HG03342 (cell line): ENCODE measurements at regions not wholly inside any gene's neighbourhood (a gene's known extent, or its start where the extent isn't known, plus 50 kb on each side); places are given as distances from the start of the nearest gene placed in this dataset.

ENCODE experiments used
- ATAC-seq: cut with Tn5 transposase; IDR thresholded peaks from one replicate; pipeline ENCODE4 v1.9.1; 2021; ENCODE audit warnings: mild to moderate bottlenecking, moderate library complexity; ENCODE audit not compliant: unreplicated experiment

- no peak for ATAC-seq
Measured at GRCh38 chr2:191601060-191601459, 76.9 kb upstream of the NABP1 start.

DNA sequence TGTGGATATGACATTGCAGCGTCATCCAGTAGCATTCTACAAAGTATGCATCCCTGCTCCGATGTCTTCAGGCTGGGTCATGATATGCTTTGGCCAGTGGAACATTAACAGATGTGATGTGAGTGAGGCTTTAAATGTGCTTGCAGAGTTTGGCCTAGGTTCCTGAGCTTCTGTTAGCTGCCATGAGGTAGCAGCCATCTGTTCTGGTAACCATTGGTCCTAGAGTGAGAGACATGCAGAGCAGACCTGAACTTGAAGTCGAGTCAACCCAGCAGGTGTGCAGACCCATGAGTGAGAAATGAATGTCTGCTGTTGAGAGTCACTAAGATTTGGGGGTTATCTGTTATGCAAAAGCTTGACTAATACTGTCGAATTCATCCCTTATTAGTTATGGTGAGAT is 73.8 kb upstream of the NABP1 start:
- no peak for ATAC-seq

DNA sequence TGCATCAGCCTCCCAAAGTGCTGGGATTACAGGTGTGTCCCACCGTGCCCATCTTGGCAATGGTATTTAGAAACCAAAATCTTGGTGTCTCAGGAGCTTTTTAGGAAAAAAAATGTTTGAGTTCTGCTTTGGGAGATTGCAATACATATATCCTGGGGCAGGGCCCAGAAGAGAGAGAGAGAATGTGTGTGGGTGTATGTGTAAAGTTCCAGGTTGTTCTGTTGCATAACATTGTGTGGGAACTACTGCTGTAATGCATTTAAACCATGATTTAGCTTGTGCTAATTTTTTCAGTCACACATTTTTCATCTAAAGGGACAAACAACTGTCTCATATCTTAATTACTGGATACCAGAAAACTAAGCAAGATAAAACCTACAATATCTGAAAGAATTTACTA is 70.8 kb upstream of the NABP1 start:
- ATAC-seq: no peak

GRCh38 chr2:191610756-191611155 is 67.2 kb upstream of the NABP1 start:
- no peak for ATAC-seq

DNA sequence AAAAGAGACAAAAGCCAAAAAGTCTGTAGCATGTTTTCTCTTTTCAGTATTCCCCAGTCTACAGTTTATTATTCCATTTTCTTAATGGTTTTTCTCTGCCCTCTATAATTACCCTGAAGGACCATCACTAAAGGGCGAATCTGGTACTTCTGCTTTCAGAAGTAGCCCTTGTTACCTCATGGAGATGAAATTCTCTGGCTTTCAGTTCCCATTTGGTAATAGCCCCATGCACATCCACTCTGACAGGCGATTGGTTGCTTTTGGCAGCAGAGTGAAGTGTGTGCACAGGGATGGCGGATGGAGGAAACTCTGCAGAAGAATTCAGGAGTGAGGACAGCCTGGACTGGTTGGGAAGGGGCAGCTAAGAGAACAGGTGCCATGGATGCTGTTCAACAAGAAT is 66.3 kb upstream of the NABP1 start:
- peak; percentile 99 for ATAC-seq

- no peak for ATAC-seq
Measured at GRCh38 chr2:191612496-191612895, 65.4 kb upstream of the NABP1 start.

GRCh38 chr2:191614759-191615158 is 63.2 kb upstream of the NABP1 start:
- ATAC-seq: no peak

- ATAC-seq: no peak
Measured at GRCh38 chr2:191615596-191615995, 62.3 kb upstream of the NABP1 start.

DNA sequence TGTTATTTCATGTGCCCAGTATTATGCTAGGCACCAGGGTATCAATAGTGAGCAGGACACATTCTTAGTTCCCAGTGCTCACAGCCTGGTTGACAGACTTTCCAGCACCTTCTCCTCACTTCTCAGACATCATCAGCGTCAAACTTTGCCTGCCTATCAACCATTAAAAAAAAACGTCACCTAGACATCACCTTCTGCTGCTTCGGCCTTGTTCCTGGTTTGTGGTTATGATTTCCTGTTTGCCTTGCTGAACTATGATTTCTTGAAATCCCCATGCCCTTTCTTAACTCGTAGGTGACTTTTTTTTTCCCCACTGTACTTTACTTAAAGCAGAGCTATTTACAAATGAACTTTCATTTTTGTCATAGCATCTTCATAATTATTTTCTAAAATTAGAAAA is 60.4 kb upstream of the NABP1 start:
- peak; percentile 89 for ATAC-seq

DNA sequence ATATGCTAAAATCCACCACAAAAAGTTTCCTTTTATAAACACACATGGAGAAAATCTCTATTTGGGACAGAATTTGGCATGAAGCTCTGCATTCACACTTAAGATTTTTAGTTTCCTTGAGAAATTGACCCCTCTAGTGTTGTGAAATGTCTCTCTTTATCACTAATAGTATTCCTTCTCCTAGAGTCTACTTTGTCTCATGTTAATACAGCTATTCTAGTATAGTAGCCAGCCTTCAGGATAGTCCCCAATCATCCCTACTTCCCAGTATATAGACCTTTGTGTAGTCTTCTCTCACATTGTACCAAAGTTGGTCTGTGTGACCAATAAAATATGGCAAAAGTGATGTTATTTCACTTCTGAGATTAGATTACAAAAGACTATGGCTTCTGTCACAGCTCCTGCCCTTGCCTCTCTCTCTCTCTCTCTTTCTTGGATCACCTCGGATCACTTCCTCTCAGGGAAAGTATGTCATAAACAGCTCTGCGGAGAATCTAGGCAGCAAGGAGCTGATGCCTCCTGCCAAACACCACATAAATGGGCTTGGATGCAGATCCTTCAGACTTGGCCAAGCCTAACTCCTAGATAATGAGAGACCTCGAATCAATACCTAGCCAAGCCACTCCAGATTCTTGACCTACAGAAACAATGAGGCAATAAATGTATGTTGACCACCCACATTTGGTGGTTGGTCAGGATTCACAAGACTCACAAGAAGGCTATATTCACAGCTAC is 59.7 kb upstream of the NABP1 start:
- ATAC-seq: peak; percentile 15

GRCh38 chr2:191618786-191619185 is 59.1 kb upstream of the NABP1 start:
- ATAC-seq: no peak

- ATAC-seq: no peak
Measured at GRCh38 chr2:191620144-191620543, 57.8 kb upstream of the NABP1 start.

DNA sequence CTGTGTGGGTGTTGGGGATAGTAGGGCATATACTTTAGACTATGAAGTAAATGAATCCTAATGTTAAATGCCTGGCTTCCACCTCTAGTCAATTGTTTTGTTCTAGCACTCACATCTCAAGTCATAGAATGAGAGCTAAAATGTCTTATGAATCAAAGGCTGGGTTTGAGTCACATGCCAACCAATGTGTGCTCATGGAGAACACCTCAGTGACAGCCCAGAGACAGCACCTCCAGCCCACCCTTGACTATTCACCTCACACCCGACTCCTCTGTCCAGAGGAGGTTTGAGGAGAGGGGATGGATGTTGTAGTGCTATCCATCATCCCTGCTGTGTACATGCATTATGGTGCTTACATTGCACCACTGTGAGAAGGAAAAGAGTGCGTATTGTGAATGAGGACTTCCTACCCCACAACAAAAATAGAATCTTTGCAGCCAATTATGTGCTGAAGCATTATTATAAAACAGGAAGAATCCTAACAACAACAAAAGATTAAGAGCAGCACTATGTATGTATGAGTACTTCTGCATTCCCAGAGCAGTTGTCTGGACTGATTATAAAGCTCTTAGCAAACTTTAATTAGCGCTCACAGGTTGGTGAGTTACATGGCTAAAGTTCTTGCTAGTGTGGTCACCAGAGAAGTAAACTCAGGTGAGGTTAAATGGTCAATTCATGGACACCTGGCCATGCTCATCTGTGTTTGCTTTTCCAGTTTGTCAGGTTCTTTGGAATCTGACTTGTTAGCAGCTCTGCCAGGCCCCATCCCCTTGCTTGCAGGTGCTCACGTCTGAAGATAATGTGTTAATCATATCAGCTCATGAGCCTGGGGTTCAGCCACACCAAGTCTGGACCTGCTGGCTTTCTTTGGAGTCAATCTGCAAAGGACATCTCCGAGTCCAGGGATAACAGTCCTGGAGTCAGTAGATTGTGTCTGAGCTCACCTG is 55.3 kb upstream of the NABP1 start:
- ATAC-seq: no peak

DNA sequence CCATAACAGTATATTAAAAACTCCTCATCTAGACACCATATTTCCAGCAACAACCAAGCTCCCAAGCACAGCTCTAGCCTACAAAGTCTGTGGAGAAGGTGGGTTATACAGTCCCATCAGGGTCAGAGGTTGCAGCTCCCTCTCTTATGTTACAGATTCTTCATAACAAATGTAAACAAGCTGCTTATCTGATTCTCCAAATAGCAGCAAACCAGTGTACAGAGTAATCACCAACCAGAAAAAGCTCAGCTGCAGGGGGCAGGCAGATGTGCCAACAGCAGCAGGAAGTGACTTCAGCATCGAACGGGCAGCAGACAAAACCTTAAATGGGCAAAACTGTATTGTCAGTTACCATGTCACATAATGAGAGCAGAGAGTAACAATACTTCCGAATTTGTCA is 52.9 kb upstream of the NABP1 start:
- ATAC-seq: peak; percentile 51

DNA sequence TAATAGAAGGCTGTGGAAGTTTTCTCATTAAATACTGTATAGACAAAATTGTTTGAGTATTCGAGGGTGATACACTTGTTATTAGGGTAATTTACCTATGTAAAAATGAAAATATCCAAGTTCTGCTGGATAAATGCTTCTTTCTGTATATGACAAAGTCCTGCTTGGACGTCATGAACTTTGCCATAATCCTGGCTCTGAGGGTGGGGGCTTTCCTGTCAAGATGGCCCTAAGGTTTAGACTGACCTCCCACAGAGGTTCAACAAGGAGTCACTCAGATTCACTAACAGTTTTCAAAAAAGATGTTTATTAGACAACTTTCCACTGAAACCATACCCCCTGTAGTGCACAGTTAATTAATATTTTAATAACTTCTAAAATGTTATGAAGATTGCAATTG is 52.5 kb upstream of the NABP1 start:
- no peak for ATAC-seq

GRCh38 chr2:191626497-191627151 is 51.3 kb upstream of the NABP1 start:
- no peak for ATAC-seq

- no peak for ATAC-seq
Measured at GRCh38 chr2:191627518-191627917, 50.4 kb upstream of the NABP1 start.
